ENCODE measurements at regions not wholly inside any gene's neighbourhood (a gene's known extent, or its start where the extent isn't known, plus 50 kb on each side); places are given as distances from the start of the nearest gene placed in this dataset.

DNA sequence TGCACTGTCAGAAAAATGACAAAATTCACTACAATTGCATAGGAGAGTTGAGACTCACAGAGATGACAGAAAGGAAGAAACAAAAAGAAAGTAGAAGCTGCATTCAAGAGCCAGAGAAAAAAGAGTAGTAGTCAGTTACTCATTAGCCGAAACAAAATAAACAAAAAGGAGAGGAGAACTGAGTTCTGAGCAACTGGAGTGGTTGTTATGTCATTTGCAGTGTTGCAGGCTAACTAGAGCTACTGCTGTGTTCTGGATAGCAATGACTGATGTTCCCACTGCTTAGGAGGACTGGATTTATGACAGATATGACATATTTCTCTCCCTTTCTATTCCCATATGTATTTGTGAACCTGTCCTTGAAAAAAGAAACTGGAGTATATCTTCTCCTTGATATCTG, 482.6 kb downstream of the RFC3 start:
- no peak overlapping the region for H3K4me3 ChIP-seq
- TF ChIP-seq, protein P1, sequence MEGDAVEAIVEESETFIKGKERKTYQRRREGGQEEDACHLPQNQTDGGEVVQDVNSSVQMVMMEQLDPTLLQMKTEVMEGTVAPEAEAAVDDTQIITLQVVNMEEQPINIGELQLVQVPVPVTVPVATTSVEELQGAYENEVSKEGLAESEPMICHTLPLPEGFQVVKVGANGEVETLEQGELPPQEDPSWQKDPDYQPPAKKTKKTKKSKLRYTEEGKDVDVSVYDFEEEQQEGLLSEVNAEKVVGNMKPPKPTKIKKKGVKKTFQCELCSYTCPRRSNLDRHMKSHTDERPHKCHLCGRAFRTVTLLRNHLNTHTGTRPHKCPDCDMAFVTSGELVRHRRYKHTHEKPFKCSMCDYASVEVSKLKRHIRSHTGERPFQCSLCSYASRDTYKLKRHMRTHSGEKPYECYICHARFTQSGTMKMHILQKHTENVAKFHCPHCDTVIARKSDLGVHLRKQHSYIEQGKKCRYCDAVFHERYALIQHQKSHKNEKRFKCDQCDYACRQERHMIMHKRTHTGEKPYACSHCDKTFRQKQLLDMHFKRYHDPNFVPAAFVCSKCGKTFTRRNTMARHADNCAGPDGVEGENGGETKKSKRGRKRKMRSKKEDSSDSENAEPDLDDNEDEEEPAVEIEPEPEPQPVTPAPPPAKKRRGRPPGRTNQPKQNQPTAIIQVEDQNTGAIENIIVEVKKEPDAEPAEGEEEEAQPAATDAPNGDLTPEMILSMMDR (IDR thresholded peaks at IDR 0.05), result no peak
- no peak overlapping the region for H3K27ac ChIP-seq
- DNase-seq (ENCODE audit: low spot score), result no peak

DNA sequence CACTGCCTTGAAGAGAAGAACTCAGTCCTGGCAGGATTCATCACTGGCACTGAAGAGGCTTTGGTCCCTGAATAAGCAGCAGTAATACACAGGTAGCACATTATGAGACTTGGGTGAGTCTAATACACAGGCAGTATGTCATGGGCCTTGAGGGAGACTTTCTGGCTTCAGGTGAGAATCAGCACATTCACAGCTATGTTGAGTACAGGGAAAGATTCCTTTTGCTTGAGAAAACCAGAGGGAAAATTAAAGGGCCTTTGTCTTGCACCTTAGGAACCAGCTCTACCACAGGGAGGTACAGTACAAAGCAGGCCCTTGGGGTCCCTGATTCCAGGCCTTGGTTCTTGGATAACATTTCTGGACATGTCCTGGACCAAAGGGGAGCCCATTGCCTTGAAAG, 484.6 kb downstream of the RFC3 start:
- no peak overlapping the region for H3K4me3 ChIP-seq
- H3K27ac ChIP-seq, result no peak overlapping the region
- DNase-seq (ENCODE audit: low spot score), result no peak
- TF ChIP-seq, protein P1 (IDR thresholded peaks at IDR 0.05), result no peak

DNA sequence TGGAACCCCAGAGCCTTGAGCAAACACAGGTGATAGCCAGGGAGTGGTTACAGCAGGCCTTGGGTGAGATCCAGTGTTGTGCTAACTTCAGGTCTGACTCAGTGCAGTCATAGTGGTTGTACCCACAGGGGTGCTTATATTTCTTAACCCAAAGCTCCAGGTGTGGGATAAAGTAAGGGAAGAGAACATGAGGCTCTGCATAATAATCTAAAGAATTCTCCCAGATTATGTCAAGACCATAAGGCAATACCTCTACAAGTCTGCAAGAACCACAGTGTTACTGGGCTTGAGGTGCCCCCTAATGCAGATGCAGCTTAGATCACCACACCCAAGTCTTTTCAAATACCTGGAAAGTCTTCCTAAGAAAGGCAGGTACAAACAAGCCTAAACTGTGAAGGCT, 485.4 kb downstream of the RFC3 start:
- H3K4me3 ChIP-seq, result no peak overlapping the region
- H3K27ac ChIP-seq, result no peak overlapping the region
- TF ChIP-seq, protein P1 (IDR thresholded peaks at IDR 0.05), result no peak
- DNase-seq (ENCODE audit: low spot score), result no peak

DNA sequence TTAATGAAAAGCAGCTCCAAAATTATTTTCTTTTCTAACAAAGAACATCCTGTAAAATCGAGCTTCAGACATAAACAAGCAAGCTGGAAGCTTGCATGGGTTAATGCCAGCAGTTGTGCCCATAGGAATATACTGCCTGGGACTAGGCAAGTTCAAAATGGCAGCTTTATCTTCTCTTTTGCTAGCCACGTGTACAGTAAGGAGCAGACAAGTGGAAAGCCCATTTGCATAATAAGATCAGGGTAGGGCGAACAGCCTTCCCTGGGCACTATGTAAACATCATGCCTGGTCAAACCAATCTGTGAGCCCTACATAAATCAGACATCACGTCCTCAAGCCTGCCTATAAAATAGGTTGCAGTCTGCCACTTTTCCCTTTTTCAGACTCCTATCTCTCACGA, 489.7 kb downstream of the RFC3 start:
- TF ChIP-seq, protein P1 (IDR thresholded peaks at IDR 0.05), result no peak
- no peak for DNase-seq (ENCODE audit: low spot score)
- Histone ChIP-seq H3K4me3 (no peak overlapping the region), H3K27ac (no peak overlapping the region)

DNA sequence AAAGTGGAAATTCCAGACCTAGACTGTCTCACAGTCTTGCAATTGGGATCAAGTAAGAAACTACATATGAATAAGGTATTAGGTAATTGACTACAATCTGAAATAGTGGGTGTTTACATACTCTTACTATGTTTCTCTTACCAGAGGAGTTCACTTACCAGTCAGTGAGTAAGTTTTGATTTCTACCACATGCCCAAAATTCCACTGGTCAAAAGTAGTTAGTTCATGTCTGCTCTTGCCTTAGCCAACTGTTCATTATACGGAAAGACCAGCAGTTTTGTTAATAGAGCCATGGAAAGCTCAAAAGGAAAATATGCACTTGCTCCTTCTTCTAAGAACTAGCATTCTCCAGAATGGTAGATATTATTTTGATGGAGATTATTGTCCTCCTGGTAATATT, 490.8 kb downstream of the RFC3 start:
- TF ChIP-seq, protein P1 (IDR thresholded peaks at IDR 0.05), result no peak
- Histone ChIP-seq H3K4me3 (no peak overlapping the region), H3K27ac (no peak overlapping the region)
- DNase-seq (ENCODE audit: low spot score), result no peak

DNA sequence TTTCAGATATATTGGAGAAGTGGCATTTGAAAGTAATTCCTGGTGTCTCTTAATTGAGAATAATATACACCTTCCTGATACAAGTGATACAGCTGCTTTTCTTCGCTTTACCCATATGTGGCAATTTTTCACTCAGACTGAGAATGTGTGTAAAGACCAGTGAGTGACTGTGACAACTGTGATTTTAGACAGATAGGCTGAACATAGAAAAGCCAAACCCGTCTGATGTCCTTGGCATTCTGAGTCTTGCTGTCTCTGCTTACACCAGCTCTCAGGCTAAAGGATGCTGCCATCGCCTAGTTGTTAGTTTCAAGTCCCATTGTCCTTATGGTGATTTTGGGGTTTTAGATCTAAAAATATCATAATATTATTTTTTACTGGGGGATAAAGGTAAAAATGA, 492.6 kb downstream of the RFC3 start:
- no peak overlapping the region for H3K27ac ChIP-seq
- TF ChIP-seq, protein P1 (IDR thresholded peaks at IDR 0.05), result no peak
- no peak overlapping the region for H3K4me3 ChIP-seq
- no peak for DNase-seq (ENCODE audit: low spot score)

DNA sequence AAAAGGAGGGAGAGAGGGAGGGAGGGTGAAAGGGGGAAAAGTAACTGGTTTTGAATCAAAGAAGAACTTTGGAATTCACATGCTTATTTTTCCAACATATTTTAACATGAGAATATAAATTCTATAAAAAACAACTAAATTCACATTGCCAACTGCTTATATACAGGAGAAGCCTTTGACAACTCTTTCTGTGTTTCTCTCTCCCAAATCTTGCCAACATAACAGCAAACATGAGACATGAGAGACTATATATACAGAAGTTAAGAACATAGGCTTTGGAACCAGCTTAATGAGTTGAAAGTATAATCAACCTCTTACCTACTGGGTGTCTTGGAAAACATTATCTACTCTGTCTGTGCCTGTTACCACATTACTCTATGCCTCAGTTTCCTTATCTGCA, 493.3 kb downstream of the RFC3 start:
- Histone ChIP-seq H3K27ac (no peak overlapping the region), H3K4me3 (no peak overlapping the region)
- TF ChIP-seq, protein P1 (IDR thresholded peaks at IDR 0.05), result no peak
- DNase-seq (ENCODE audit: low spot score), result no peak

Measured in coronary artery (tissue), 2 donors.